Stimulated activated CD4-positive, alpha-beta T cell treated with anti-CD3 and anti-CD28 coated beads, Interleukin-15, amount 100 ng/mL, for 24 hours (primary cell): ENCODE measurements at regions not wholly inside any gene's neighbourhood (a gene's known extent, or its start where the extent isn't known, plus 50 kb on each side); places are given as distances from the start of the nearest gene placed in this dataset.

Experiments used
- DNase-seq: peaks from one replicate; pipeline ENCODE4 v3.0.0-alpha.2; 2020

- DNase-seq: no peak
Observed at GRCh38 chr1:208520438-208521099, 276.4 kb upstream of the PLXNA2 start.

GRCh38 chr1:208521534-208521933, 277.4 kb upstream of the PLXNA2 start:
- DNase-seq: no peak

- no peak for DNase-seq
Observed at GRCh38 chr1:208523007-208523406, 278.8 kb upstream of the PLXNA2 start.

- DNase-seq: no peak
Observed at GRCh38 chr1:208524376-208524775, 280.2 kb upstream of the PLXNA2 start.

GRCh38 chr1:208524925-208525324, 280.7 kb upstream of the PLXNA2 start:
- DNase-seq: no peak

GRCh38 chr1:208525417-208525816, 281.2 kb upstream of the PLXNA2 start:
- DNase-seq: no peak

- no peak for DNase-seq
Observed at GRCh38 chr1:208526613-208527125, 282.5 kb upstream of the PLXNA2 start.

- DNase-seq: no peak
Observed at GRCh38 chr1:208527156-208527555, 283.0 kb upstream of the PLXNA2 start.

- no peak for DNase-seq
Observed at GRCh38 chr1:208528578-208529240, 284.5 kb upstream of the PLXNA2 start.

- DNase-seq: no peak
Observed at GRCh38 chr1:208531003-208531750, 287.0 kb upstream of the PLXNA2 start.

- DNase-seq: no peak
Observed at GRCh38 chr1:208533746-208534598, 289.8 kb upstream of the PLXNA2 start.

GRCh38 chr1:208534599-208534897, 290.4 kb upstream of the PLXNA2 start:
- no peak for DNase-seq

- DNase-seq: no peak
Observed at GRCh38 chr1:208534979-208535378, 290.8 kb upstream of the PLXNA2 start.

GRCh38 chr1:208535511-208535910, 291.3 kb upstream of the PLXNA2 start:
- DNase-seq: no peak

- no peak for DNase-seq
Observed at GRCh38 chr1:208536212-208536611, 292.0 kb upstream of the PLXNA2 start.

GRCh38 chr1:208537198-208537597, 293.0 kb upstream of the PLXNA2 start:
- DNase-seq: no peak

GRCh38 chr1:208538078-208538477, 293.9 kb upstream of the PLXNA2 start:
- DNase-seq: no peak

- no peak for DNase-seq
Observed at GRCh38 chr1:208538587-208538986, 294.4 kb upstream of the PLXNA2 start.

- no peak for DNase-seq
Observed at GRCh38 chr1:208540724-208541123, 296.5 kb upstream of the PLXNA2 start.

GRCh38 chr1:208541225-208541855, 297.2 kb upstream of the PLXNA2 start:
- no peak for DNase-seq

GRCh38 chr1:208542309-208542708, 298.1 kb upstream of the PLXNA2 start:
- DNase-seq: no peak

- no peak for DNase-seq
Observed at GRCh38 chr1:208544053-208544452, 299.9 kb upstream of the PLXNA2 start.

- DNase-seq: no peak
Observed at GRCh38 chr1:208544794-208545193, 300.6 kb upstream of the PLXNA2 start.
